Stimulated activated CD8-positive, alpha-beta memory T cell treated with anti-CD3 and anti-CD28 coated beads, Interleukin-4, amount 100 ng/mL, for 1 hour (primary cell): ENCODE measurements at regions not wholly inside any gene's neighbourhood (a gene's known extent, or its start where the extent isn't known, plus 50 kb on each side); places are given as distances from the start of the nearest gene placed in this dataset.
"Not testable (repeated sequence)": the region's sequence is repeated elsewhere in the genome, so short reads cannot be mapped to it uniquely, and the experiment has no call there.

ENCODE experiments used
- DNase-seq, 2 donors: peaks; one replicate each; pipeline ENCODE4 v3.0.0-alpha.2; 2020; ENCODE audit warnings: low read depth in 2 of 2, low spot score in 1 of 2

GRCh38 chr1:120941066-120941465, 51.5 kb downstream of the PPIAL4A start:
- not testable (repeated sequence) for DNase-seq

- DNase-seq = not testable (repeated sequence)
Measured at GRCh38 chr1:120941836-120942217, 52.3 kb downstream of the PPIAL4A start.

- peak; percentile 43 to 44 for DNase-seq
Measured at GRCh38 chr1:120942218-120942944, 52.8 kb downstream of the PPIAL4A start.

- not testable (repeated sequence) for DNase-seq
Measured at GRCh38 chr1:120942945-120943319, 53.4 kb downstream of the PPIAL4A start.

- not testable (repeated sequence) for DNase-seq
Measured at GRCh38 chr1:120944691-120945090, 55.1 kb downstream of the PPIAL4A start.

GRCh38 chr1:120945122-120945521, 55.6 kb downstream of the PPIAL4A start:
- DNase-seq = not testable (repeated sequence)

- not testable (repeated sequence) for DNase-seq
Measured at GRCh38 chr1:120947114-120947513, 57.5 kb downstream of the PPIAL4A start.

- not testable (repeated sequence) for DNase-seq
Measured at GRCh38 chr1:120949724-120950123, 60.2 kb downstream of the PPIAL4A start.

GRCh38 chr1:120950633-120951032, 61.1 kb downstream of the PPIAL4A start:
- not testable (repeated sequence) for DNase-seq

- not testable (repeated sequence) for DNase-seq
Measured at GRCh38 chr1:120951100-120951499, 61.5 kb downstream of the PPIAL4A start.

GRCh38 chr1:120952207-120952870, 62.8 kb downstream of the PPIAL4A start:
- DNase-seq = not testable (repeated sequence)

GRCh38 chr1:120952871-120953265, 63.3 kb downstream of the PPIAL4A start:
- DNase-seq = not testable (repeated sequence)

- no peak for DNase-seq
Measured at GRCh38 chr1:120954736-120955135, 65.2 kb downstream of the PPIAL4A start.

- not testable (repeated sequence) for DNase-seq
Measured at GRCh38 chr1:120955961-120956360, 66.4 kb downstream of the PPIAL4A start.

- DNase-seq = not testable (repeated sequence)
Measured at GRCh38 chr1:120966018-120966417, 76.4 kb downstream of the PPIAL4A start.

GRCh38 chr1:120972863-120973262, 83.3 kb downstream of the PPIAL4A start:
- DNase-seq = not testable (repeated sequence)

GRCh38 chr1:120973836-120974235, 84.3 kb downstream of the PPIAL4A start:
- DNase-seq = not testable (repeated sequence)

- not testable (repeated sequence) for DNase-seq
Measured at GRCh38 chr1:120977279-120977678, 87.7 kb downstream of the PPIAL4A start.

GRCh38 chr1:120981489-120982094, 92.0 kb downstream of the PPIAL4A start:
- not testable (repeated sequence) for DNase-seq

GRCh38 chr1:120994614-120995013, 105.0 kb downstream of the PPIAL4A start:
- not testable (repeated sequence) for DNase-seq

GRCh38 chr1:120995025-120995424, 105.5 kb downstream of the PPIAL4A start:
- DNase-seq = not testable (repeated sequence)
